ENCODE measurements at regions not wholly inside any gene's neighbourhood (a gene's known extent, or its start where the extent isn't known, plus 50 kb on each side); places are given as distances from the start of the nearest gene placed in this dataset.

GRCh38 chr13:106748785-106749184, 180.8 kb upstream of the ARGLU1 start:
- H3K9me3 ChIP-seq = no peaks in the 10 kb centered on the region
- ChIA-PET CTCF (no interaction called here), POLR2A (no interaction called here)
- no peak for DNase-seq
- intact Hi-C loops (cut with micrococcal nuclease; ENCODE audit: unreplicated experiment) = no loop called here
- Mint-ChIP-seq H3K9me3 (ENCODE audit: unreplicated experiment) (peaks cover 8% of the 10 kb centered on the region), H3K27ac (ENCODE audit: unreplicated experiment) (no peak overlapping the region), H3K36me3 (ENCODE audit: insufficient read depth, unreplicated experiment) (no peaks in the 10 kb centered on the region), H3K27me3 (ENCODE audit: insufficient read depth, unreplicated experiment) (no peaks in the 10 kb centered on the region), H3K4me1 (ENCODE audit: low read depth, unreplicated experiment) (peaks cover 12% of the 10 kb centered on the region), H3K4me3 (ENCODE audit: unreplicated experiment) (no peak overlapping the region)
- peaks cover 18% of the 10 kb centered on the region for H3K4me1 ChIP-seq
- H3K4me3 ChIP-seq (ENCODE audit: low read depth, low read length) = no peak overlapping the region
- no TSS peak for BruUV-seq (replicated peaks)
- no peaks in the 10 kb centered on the region for H3K36me3 ChIP-seq (ENCODE audit: control insufficient read depth, insufficient read depth, low read length)
- no peaks in the 10 kb centered on the region for H3K27me3 ChIP-seq (replicated peaks; ENCODE audit: control insufficient read depth, insufficient read depth, low read length)
- TF ChIP-seq, protein P1, sequence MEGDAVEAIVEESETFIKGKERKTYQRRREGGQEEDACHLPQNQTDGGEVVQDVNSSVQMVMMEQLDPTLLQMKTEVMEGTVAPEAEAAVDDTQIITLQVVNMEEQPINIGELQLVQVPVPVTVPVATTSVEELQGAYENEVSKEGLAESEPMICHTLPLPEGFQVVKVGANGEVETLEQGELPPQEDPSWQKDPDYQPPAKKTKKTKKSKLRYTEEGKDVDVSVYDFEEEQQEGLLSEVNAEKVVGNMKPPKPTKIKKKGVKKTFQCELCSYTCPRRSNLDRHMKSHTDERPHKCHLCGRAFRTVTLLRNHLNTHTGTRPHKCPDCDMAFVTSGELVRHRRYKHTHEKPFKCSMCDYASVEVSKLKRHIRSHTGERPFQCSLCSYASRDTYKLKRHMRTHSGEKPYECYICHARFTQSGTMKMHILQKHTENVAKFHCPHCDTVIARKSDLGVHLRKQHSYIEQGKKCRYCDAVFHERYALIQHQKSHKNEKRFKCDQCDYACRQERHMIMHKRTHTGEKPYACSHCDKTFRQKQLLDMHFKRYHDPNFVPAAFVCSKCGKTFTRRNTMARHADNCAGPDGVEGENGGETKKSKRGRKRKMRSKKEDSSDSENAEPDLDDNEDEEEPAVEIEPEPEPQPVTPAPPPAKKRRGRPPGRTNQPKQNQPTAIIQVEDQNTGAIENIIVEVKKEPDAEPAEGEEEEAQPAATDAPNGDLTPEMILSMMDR (IDR thresholded peaks at IDR 0.05; ENCODE audit: insufficient read depth in 1 of 2, low read depth in 1 of 2, low read length in 1 of 2, severe bottlenecking in 1 of 2, unreplicated experiment in 1 of 2) = no peak

- Histone ChIP-seq H3K4me3 (ENCODE audit: low read depth, low read length) (no peak overlapping the region), H3K27me3 (replicated peaks; ENCODE audit: control insufficient read depth, insufficient read depth, low read length) (no peaks in the 10 kb centered on the region), H3K36me3 (ENCODE audit: control insufficient read depth, insufficient read depth, low read length) (no peaks in the 10 kb centered on the region), H3K9me3 (no peaks in the 10 kb centered on the region), H3K4me1 (0 out of 2 replicates have a peak, but pooled peaks cover under 1% of the 10 kb centered on the region)
- H3K27me3 Mint-ChIP-seq (ENCODE audit: insufficient read depth, unreplicated experiment) = no peaks in the 10 kb centered on the region
- intact Hi-C loops (cut with micrococcal nuclease; ENCODE audit: unreplicated experiment) = no loop called here
- H3K9me3 Mint-ChIP-seq (ENCODE audit: unreplicated experiment) = peaks cover 8% of the 10 kb centered on the region
- H3K4me3 Mint-ChIP-seq (ENCODE audit: unreplicated experiment) = no peak overlapping the region
- no peak overlapping the region for H3K27ac Mint-ChIP-seq (ENCODE audit: unreplicated experiment)
- DNase-seq = no peak
- TF ChIP-seq, protein P1 (IDR thresholded peaks at IDR 0.05; ENCODE audit: insufficient read depth in 1 of 2, low read depth in 1 of 2, low read length in 1 of 2, severe bottlenecking in 1 of 2, unreplicated experiment in 1 of 2) = no peak
- H3K4me1 Mint-ChIP-seq (ENCODE audit: low read depth, unreplicated experiment) = peaks cover 13% of the 10 kb centered on the region
- POLR2A ChIA-PET = no interaction called here
- no TSS peak for BruUV-seq (replicated peaks)
- H3K36me3 Mint-ChIP-seq (ENCODE audit: insufficient read depth, unreplicated experiment) = no peaks in the 10 kb centered on the region
- CTCF ChIA-PET = no interaction called here
Observed at GRCh38 chr13:106744516-106744915, 176.6 kb upstream of the ARGLU1 start.

DNA sequence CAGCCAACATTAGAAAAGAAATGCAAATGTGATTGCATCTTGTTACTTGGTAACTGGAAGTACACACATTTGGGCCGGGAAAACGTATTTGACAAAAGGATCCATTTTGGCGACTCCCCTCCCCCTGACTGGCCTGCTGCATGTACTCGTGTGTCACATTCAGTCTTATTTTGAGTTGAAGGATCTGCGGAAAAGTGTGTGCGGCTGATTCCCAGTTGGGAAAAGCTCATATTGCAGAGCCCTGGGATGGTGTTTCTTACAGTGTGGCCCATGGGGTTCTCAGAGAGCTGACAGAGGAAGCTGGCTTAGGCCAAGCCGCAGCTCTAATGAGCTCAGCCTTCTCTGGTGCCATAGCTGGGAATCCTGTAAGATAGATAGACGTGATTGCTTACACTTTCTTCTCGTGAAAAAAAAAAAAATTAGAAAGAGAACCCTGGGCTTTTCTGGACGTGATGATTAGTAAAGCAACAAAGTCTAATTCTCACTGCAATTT, 170.3 kb upstream of the ARGLU1 start:
- Histone ChIP-seq H3K4me3 (ENCODE audit: low read depth, low read length) (no peak overlapping the region), H3K36me3 (ENCODE audit: control insufficient read depth, insufficient read depth, low read length) (no peaks in the 10 kb centered on the region), H3K4me1 (no peaks in the 10 kb centered on the region), H3K9me3 (peaks cover 4% of the 10 kb centered on the region; the same call in 1 of the 2 replicates), H3K27me3 (replicated peaks; ENCODE audit: control insufficient read depth, insufficient read depth, low read length) (no peaks in the 10 kb centered on the region)
- POLR2A ChIA-PET = no interaction called here
- no peaks in the 10 kb centered on the region for H3K36me3 Mint-ChIP-seq (ENCODE audit: insufficient read depth, unreplicated experiment)
- H3K27ac Mint-ChIP-seq (ENCODE audit: unreplicated experiment) = no peak overlapping the region
- H3K9me3 Mint-ChIP-seq (ENCODE audit: unreplicated experiment) = no peaks in the 10 kb centered on the region
- BruUV-seq (replicated peaks) = no TSS peak
- H3K27me3 Mint-ChIP-seq (ENCODE audit: insufficient read depth, unreplicated experiment) = no peaks in the 10 kb centered on the region
- no peak for DNase-seq
- intact Hi-C loops (cut with micrococcal nuclease; ENCODE audit: unreplicated experiment) = no loop called here
- peaks cover 13% of the 10 kb centered on the region for H3K4me1 Mint-ChIP-seq (ENCODE audit: low read depth, unreplicated experiment)
- CTCF ChIA-PET = no interaction called here
- TF ChIP-seq, protein P1 (IDR thresholded peaks at IDR 0.05; ENCODE audit: insufficient read depth in 1 of 2, low read depth in 1 of 2, low read length in 1 of 2, severe bottlenecking in 1 of 2, unreplicated experiment in 1 of 2) = no peak
- no peak overlapping the region for H3K4me3 Mint-ChIP-seq (ENCODE audit: unreplicated experiment)
